Stimulated activated CD8-positive, alpha-beta memory T cell treated with anti-CD3 and anti-CD28 coated beads, Interleukin-7, amount 100 ng/mL, for 24 hours (primary cell): ENCODE measurements at regions not wholly inside any gene's neighbourhood (a gene's known extent, or its start where the extent isn't known, plus 50 kb on each side); places are given as distances from the start of the nearest gene placed in this dataset.

ENCODE experiments used
- DNase-seq: peaks from one replicate; pipeline ENCODE4 v3.0.0-alpha.2; 2020; ENCODE audit warnings: low read depth

DNA sequence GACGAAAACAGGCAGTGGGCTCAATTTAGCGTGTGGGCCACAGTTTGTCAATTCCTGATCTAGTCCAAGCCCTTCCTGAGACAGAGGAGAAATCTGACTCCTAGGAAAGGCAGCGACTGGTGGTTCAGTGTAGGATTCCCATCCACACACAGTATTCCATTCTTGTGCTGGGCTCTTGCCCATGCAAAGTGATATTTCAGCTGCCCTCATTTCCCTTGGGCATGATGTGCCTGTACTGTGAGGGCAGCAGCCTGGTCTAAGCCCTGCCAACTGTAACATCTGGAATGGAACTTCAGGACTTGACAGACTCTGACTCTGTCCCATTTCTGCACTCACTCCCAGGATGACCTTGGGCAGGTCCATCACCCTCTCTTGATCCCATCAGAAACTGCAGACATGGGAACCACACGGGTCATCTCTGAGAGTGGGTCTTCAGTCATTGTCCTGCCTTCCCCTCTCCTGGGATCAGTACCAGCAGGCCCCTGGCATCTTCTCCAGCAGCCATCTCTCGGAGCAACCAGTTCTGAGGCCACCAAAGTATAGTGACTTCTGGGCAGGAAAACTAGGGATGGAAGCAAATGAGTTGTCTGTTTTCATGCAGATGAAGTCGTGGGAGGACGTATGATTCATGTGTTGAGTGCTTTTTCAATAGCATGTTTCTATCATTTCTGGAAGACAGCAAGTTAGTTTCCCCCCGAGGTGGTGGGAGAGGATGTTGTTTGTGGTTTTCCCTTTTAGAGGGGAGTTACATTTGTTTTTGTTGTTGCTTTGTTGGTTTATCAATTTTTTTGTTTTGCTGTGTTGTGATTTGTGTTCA lies 54.2 kb upstream of the BCL2L14 start:
- DNase-seq: no peak

DNA sequence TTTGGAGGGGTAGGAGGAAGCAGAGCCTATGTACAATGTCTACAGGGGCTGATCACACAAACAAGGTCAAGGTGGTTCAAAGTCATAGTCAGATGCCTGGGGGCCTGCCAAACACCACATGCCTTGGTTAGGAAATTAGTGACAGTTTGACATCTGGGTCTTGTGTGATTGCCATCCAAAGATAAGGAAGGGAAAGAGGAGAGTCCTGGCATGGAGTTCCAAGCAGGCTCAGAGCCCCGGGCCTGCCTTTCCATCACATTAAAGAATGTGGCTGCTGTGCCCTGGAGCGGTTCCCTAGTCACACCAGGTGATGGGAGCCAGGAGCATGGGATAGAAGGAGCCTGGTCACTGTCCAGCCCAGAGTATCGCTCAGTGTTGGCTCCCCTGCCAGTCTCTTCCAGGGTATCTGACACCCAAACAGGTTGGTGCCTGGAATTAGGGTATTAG lies 53.6 kb upstream of the BCL2L14 start:
- no peak for DNase-seq

DNA sequence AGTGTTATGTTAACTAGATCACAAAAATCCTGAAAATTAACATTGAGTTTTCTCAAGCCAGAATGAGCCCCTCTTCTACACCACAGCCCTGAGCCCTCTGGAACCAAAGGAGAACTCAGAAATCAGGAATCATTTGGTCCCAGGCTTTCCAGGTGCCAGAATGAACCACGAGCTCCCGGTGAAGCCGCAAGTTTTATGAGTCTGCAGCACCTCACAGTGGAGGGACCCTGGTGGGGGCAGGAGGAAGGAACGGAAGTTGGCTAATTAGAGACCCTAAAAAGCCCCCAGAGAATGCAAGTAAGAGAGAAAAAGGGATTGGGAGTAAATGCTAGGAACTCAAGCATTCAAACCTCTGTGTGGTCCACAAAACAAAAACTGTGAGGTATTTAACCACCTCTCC lies 52.9 kb upstream of the BCL2L14 start:
- DNase-seq: no peak

DNA sequence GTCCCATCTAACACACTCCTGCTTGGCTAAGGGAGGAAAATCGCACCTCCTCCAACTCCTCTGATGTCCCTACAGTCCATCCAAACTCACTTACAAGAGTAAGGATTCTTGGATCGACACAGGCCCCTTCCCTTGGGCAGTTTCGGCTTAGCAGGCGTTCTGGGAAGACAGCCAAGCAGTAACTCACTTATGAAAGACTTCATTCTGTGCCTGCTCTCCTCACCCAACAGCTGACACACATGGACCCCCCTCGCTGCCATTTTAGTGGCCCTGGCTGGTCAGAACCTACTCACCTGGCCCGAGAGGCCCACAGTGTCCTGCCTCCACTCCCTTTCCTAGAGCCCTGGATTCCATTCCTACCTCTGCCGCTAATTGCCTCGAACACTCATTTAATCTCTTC lies 52.3 kb upstream of the BCL2L14 start:
- DNase-seq: no peak

DNA sequence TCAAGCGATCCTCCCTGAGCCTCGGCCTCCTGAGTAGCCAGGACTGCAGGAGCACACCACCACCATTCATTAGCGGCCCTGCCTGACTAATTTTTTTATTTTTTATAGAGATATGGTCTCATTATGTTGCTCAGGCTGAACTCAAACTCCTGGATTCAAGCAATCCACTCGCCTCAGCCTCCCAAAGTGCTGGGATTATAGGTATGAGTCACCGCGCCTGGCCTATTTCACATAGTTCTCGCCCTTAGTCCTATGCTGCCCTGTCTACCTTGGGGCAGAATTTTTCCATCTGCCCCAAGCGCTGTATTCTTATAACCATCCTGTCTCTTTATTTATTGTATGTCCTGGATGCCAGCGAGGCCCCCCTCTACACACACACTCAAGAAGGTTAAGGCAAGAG lies 50.9 kb upstream of the BCL2L14 start:
- no peak for DNase-seq

DNA sequence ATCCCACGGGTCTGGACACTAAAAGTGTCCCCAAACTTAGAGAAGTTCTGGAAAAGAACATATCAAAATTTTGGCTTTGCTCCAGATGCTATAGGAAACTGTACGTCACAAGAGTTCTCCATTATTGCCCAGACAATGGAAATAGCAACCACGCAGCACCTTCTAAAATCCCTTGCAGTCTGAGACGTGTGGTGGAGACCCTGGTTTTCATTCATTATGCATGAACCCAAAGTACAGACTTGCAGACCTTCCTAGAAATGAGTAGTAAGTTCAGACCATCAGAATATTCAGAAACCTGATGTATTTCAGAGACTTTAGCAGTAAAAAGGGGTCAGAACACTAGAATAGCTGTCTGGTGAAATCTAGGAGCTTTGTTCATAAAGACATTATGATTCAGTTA lies 50.0 kb upstream of the BCL2L14 start:
- DNase-seq: no peak
